HG03442 (cell line): ENCODE measurements at regions not wholly inside any gene's neighbourhood (a gene's known extent, or its start where the extent isn't known, plus 50 kb on each side); places are given as distances from the start of the nearest gene placed in this dataset.
"Not testable (repeated sequence)": the region's sequence is repeated elsewhere in the genome, so short reads cannot be mapped to it uniquely, and the experiment has no call there.

ENCODE experiments used
- ATAC-seq: cut with Tn5 transposase; IDR thresholded peaks from one replicate; pipeline ENCODE4 v1.9.1; 2021; ENCODE audit warnings: mild to moderate bottlenecking, moderate library complexity; ENCODE audit not compliant: unreplicated experiment

DNA sequence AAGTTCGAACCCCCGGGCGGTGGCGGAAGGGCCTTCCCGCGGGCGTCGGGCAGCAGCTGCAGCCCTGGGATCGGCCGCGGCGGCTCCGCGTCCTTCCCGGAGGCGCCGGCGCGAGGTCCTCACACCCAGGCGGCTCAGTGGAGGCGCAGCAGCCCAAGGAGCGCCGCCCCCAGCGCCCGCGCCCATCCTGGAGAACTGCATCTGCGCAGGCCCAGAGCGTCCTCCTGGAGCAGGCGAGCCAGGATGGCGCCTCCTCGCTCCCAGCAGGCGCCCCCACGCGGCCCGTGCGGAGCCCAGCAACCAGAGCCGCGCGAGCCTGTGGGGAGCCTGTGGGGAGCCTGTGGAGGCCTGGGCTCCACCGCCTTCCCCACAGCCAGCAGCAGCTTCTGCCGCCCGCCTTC lies 872.5 kb downstream of the TMEM121 start:
- not testable (repeated sequence) for ATAC-seq

DNA sequence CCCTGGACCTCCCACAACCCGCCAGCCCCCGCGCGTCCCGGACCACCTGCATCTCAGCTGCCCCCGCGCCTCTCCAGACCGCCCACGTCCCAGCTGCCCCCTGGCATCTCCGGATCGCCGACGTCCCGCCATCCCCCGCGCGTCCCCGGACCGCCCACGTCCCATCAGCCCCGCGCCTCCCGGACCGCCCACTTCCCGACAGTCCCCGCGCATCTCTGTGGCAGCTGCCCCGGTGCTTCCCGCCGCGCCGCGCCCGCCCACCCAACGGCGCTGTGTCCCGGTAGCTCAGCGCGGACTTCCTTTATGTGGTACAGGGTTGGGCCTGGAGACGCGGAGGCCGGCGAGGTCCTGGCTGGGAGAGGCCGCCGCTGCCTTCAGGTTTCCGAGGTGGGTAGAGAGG lies 874.9 kb downstream of the TMEM121 start:
- not testable (repeated sequence) for ATAC-seq

DNA sequence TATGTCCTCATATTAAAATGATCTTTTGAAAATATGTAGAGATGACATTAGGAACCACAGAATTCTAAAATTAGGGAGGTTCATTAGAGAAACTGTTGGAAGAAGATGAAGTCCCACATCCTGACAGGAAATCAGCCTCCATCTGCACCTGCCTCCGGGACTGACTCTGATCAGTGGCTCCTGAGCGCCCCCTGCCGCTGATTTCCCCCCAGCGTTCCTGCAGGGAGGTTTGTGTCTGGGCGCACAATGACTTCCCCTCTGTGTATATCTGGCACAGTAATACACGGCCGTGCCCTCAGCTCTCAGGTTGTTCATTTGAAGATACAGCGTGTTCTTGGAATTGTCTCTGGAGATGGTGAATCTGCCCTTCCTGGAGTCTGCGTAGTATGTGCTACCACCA lies 883.8 kb downstream of the TMEM121 start:
- not testable (repeated sequence) for ATAC-seq

DNA sequence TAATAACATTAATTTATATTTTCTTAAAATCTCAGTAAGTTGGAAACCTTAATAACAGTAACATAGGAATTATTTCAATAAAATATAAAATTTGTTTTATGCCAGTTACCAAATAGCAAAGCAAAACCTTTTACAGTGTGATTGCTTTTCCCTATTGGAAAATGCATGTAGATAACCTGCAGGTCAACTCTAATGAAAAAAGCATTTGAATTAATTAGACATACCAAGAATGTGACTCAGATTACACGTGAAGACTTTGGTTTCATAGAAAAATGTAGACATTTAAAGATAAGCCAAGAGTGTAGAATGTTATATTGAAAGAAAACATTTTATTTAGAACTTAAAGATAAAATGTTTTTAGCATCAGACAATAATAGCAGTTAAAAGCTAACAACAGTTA lies 888.1 kb downstream of the TMEM121 start:
- no peak for ATAC-seq

DNA sequence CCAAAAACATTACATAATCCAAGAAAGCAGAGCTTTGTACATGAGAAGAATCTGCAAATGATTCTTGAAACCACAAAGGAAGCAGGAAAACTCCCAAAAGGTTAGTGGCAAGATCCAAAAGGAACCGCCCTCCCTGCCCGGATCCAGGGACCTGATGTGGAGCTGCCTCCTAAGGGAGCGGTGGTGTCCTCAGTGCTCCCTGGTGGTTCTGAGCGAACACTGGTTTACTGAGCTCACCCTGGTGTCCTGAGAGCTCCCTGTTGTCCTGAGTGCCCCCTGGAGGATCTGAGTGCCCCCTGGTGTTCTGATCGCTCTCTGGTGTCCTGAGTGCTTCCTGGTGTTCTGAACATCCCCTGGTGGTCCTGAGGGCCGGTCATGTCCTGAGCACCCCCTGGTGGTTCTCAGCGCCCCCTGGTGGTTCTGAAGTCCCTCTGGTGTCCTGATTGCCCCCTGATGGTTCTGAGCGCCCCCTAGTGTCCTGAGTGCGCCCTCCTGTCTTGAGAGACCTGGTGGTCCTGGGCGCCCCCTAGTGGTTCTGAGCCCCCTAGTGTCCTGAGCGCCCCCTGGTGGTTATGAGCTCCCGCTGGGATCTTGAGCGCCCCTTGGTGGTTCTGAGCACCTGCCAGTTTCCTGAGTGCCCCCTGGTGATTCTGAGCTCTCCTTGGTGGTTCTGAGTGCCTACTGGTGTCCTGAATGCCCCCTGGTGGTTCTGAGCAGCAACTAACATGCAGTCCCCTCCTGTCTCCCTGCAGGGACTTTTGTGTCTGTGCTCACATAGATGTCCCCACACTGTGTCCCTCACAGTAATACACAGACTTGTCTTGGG lies 891.1 kb downstream of the TMEM121 start:
- ATAC-seq, result peak; percentile 72

DNA sequence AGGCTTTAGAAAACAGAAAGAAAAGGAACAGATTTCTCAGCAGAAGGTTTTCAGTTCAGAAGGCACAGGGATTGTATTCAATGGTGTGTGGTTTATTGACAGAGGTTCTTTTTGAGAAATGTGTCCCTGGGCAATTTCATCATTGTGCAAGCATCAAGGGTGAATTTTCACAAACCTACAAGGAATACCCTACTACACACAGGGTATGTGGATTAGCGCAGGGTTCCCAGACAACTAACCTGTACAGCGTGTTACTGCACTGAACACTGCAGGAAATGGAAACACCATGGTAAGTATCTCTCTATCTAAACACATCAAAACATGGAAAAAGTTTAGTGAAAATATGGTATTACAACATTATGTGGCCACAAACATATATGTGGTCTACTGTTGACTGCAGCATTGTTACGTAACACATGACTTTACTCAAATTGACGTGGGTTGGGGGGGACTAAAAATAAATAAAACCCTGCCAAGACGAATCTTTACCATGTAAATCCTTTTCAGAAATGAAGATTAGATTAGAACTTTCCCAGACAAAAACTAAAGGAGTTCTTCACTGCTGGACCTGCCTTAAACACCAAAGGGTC lies 893.1 kb downstream of the TMEM121 start:
- no peak for ATAC-seq

DNA sequence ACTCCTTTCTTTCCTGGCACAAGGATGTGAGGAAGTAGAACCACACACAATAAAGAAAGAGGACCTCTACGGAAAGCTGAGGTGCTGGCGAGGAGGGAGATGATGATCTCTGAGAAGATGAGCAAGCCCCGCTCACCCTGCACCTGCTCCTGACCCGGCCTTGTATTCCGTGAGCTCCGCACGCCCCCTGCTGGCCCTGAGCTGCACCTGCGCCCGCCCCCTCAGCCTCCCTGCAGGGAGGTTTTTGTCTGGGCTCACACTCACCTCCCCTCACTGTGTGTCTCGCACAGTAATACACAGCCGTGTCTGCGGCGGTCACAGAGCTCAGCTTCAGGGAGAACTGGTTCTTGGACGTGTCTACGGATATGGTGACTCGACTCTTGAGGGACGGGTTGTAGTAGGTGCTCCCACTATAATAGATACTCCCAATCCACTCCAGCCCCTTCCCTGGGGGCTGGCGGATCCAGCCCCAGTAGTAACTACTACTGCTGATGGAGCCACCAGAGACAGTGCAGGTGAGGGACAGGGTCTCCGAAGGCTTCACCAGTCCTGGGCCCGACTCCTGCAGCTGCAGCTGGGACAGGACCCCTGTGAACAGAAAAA lies 895.1 kb downstream of the TMEM121 start:
- not testable (repeated sequence) for ATAC-seq

DNA sequence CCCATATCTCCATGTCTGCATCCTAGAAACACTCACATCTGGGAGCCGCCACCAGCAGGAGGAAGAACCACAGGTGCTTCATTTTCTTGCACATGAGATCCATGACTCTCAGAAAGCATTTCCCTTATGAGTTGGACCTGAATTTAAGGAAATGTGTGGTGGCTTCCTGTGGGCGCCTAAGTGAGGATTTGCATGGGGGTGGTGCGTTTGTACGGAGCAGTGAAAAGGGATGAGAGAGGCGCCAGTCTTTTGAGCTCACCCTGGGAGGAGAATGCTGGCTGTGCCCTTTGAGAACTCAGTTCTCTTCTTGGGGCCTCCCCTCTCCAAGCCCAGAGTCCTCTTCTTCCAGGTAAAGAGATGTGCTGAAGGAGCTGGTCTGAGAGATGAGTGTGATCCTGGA lies 895.7 kb downstream of the TMEM121 start:
- ATAC-seq, result no peak

DNA sequence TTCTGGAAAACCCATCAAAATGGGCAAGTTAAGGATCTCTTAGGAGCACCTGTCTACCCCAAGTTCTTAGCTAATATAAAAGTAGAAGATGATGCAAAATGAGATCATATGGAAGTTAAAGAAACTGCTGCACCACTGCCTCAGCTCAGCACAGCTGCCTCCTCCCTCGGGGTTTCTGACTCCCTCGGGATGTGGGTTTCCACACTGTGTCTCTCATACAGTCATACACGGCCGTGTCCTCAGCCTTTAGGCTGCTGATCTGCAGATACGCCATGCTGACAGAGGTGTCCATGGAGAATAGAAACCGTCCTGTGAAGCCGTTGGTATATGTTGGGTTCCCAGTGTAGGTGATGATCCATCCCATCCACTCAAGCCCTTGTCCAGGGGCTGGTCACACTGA lies 898.8 kb downstream of the TMEM121 start:
- ATAC-seq, result not testable (repeated sequence)

DNA sequence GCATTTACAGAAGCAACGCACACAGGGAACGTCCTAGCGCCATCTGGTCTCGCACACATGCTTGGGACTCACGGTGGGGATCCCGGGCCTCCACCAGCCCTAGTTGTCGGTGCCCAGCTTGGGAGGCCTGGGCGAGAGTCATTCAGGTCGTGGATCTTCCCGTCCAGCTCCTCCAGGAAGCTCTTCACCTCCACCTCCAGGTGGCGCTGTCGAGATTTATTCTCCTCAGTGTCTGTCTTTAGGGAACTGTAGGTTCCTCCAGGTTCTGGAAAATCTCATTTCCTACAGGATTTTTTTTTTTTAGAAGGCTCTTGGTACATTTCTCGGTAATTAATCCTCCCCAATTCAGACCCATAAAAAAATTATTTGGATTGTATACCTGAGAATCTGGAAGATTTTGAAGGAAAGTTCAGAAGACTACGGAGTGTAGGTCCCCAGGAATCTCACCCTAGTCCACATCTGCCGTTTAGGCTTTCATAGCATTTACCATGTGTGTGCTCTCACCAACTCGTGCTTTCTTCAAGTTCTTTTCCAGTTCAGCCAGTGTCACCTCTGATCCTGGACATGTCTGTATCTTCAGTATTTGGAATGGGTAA lies 910.0 kb downstream of the TMEM121 start:
- no peak for ATAC-seq

DNA sequence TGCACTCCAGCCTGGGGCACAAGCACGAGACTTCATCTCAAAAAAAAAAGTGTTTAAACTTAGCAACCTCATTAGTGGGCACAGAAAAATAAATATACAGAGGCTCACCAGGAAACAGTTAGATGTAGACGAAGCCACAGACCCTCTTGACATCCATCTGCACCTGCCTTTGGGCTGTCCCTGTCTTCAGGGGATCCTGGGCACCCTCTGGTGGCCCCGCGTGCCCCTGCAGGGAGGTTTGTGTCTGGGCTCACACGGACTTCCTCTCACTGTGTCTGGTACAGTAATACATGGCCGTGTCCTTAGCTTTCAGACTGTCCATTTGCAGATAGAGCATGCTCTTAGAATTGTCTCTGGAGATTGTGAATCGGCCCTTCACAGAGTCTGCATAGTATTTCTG lies 916.5 kb downstream of the TMEM121 start:
- ATAC-seq, result no peak

DNA sequence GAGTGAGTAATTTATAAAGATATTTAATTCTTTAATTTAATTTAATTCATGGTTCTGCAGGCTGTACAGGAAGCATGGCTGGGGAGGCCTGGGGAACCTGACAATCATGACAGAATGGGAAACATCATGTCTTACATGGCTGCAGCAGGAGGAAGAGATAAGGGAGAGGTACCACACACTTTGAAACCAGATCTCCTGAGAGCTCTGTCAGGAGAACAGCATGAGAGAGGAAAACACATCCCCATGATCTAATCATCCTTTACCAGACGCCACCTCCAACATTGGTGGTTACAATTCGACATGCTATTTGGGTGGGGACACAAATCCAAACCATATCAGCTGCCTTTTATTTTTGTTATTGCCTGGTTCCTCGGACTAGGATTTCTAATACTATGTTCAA lies 928.6 kb downstream of the TMEM121 start:
- no peak for ATAC-seq

DNA sequence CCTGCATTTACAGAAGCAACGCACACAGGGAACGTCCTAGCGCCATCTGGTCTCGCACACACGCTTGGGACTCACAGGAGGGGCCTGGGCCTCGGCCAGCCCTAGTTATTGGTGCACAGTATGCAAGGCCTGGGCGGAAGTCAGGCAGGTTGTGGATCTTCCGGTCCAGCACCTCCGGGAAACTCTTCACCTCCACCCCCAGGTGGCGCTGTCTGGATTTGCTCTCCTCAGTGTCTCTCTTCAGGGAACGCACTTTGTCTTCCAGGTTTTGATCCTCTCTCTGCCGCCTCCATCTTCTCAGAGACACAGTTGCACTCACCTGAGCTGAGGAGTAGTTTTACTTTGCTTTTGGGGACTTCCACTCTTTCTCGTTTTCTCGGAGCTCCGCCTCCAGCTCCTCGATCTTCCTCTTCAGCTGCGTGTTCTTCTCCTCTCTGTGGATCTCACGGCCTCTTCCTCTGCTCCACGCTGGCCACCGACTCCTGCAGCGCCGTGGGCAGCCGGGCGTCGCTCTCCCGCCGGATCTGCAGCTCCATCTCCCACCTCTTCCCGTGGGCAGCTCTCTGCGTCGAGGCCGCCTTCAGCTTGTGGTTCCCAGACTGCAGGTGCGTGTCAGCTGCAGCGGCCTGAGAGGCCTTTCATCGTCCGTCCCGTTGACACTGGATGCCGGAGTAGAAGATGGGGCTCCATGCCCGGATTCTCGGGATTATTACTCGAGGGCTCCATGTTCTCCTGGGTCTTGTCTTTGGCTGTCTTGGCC lies 933.8 kb downstream of the TMEM121 start:
- no peak for ATAC-seq

DNA sequence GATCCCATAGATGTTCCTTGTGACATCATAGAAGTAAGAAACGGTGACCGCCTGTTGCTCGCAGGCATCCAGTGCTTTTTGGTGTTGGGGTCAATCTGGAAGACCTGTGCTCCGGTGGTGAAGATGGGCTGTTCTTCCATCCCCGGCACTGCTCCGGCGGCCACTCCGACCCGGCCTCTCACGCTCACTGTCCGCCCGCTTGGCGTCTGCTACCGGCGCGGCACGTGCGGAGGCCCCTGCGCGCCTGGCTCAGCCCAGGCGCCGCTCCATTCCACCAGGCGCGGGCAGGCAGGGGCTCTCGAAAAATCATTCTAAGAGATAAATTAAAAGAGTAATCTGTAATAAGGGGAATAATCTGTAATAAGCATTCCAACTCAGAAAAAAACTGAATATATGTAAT lies 934.5 kb downstream of the TMEM121 start:
- ATAC-seq, result no peak

DNA sequence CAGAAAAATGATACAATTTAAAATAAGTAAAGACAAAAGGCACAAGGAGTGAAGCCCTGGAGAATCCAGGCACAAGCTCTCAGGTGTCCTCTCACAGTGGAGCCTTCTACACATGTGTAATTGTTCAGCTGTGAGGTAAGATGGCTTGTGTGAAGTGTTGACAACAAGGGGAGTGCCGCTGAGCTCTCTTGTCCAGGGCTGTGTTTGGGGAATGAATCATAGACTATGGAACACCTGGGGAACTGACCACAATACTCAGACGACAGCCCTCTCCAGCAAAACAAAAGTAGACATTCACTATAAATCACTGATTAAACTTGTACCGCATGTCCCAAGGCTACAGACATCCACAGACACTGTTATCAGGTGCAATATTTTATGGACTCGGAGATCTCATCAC lies 940.1 kb downstream of the TMEM121 start:
- not testable (repeated sequence) for ATAC-seq

DNA sequence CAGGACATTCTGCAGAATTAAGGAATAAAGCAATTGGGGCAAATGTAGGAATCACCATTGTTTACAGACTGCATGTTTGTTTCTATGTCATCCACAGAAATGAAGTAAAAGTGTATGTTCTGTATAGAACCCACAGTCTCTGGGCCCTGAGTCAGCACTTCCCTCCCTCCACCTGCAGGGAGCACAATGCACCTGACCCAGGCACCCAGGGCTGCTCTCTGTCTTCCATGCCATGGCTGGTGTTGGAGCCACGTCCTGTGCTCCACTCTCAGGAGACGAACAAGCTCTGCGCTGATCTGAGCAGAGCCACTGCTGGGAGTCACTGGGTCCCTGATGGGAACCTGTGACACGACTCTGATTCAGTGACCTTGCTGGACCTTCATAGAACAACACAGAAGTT lies 942.5 kb downstream of the TMEM121 start:
- not testable (repeated sequence) for ATAC-seq

DNA sequence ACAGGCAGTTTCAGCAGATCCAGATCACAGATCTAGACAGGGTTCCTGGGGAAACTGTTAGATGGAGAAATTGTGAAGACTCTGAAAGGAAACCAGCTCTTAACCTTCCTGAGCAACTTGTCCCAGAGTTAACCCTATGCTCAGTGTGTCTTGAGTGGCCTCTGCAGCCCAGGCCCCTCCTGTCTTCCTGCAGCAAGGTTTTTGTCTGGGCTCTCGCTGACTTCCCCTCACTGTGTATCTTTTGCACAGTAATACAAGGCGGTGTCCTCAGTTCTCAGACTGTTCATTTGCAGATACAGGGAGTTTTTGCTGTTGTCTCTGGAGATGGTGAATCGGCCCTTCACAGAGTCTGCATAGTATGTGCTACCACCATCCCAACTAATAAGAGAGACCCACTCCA lies 943.6 kb downstream of the TMEM121 start:
- ATAC-seq, result not testable (repeated sequence)

DNA sequence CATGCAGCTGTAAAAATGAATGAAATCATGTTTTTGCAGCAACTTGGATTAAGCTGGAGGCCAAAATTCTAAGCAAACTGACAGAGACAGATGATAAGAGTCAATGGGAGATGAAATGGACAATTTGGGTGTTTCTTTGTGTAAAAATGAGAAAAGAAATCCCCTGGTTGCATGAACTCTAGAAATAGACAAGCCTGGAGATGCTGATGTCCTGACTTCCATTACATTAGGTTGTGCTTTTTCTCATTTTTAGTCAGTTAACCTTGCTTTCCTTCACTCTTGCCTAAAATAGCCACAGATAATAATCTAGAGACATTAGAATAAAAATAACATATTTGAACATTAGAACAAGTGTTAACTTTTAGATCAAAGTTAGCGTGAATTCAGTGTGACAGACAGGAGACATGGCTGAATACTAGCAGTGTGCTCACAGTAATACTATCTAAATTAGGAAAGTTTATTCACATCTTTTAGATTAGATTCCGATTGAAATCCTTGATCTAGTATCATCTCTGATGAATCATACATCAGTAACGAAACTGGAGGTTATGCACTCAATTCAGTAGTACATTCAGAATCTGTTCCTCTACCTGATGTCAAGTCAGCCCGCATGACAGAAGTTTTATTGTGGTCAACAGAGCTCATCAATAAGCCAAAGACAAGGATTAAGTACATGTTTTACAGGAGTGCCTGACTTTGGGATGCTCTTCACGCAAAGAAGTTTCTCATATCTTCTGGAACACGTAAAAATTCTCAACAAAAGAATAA lies 948.1 kb downstream of the TMEM121 start:
- ATAC-seq, result not testable (repeated sequence)

DNA sequence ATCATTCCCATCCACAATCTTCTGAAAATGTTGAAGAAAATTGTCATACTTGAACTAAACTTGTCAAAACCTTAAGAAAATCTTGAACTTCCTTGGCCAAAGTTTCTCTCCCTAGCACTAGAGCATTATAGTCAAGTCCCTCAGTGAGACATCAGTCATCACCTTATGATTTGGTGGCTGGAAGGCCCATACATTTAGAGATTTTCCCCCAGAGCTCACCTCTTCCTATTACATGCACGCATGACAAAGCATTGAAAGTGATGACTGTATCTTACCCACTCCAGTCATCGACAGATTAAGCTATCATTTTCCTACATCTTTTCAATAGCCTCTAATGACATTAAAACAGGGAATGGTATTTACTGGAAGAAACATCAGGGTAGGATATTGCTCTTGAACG lies 948.8 kb downstream of the TMEM121 start:
- ATAC-seq, result not testable (repeated sequence)

DNA sequence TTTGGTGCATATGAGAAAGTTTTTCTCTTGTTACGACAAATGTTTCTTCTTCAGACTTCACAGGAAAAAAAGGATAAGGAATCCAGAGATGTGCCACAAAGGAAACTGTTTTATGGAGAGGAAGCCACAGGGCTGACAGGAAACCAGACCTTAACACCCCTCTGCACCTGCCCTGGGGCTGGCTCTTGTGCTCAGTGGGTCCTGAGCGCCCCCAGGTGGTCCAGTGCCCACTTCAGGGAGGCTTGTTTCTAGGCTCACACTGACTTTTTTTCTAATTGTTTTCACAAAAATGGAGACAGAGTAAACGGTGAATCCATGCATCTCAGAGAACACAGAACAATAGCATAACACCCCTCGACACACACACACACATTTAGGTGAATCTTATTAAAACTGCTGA lies 951.2 kb downstream of the TMEM121 start:
- not testable (repeated sequence) for ATAC-seq
